GM10248 (cell line): ENCODE measurements at regions not wholly inside any gene's neighbourhood (a gene's known extent, or its start where the extent isn't known, plus 50 kb on each side); places are given as distances from the start of the nearest gene placed in this dataset.

Experiments
- CTCF ChIA-PET: fragments of 300-600 bp; sonication (Branson Sonifier 250); formaldehyde crosslinking; extraction: SDS; loops from one replicate; lab custom pipeline; 2021; ENCODE audit warnings: antibody characterized with exemption; lab: Yijun Ruan, JAX
- POLR2A ChIA-PET: fragments of 350-650 bp; sonication (Branson Sonifier 250); formaldehyde crosslinking; extraction: SDS; loops from one replicate; lab custom pipeline; 2020; ENCODE audit warnings: antibody characterized with exemption; lab: Yijun Ruan, JAX
- DNase-seq: peaks from one replicate; pipeline ENCODE4 v3.0.0; 2012; ENCODE audit errors: extremely low spot score
- TF ChIP-seq, protein P1 (sequence below): IDR thresholded peaks from 2 replicates; pipeline ENCODE4 v1.5.1; 2012; ENCODE audit warnings: mild to moderate bottlenecking, low read depth; ENCODE audit errors: extremely low read depth, missing control alignments, control extremely low read depth

DNA sequence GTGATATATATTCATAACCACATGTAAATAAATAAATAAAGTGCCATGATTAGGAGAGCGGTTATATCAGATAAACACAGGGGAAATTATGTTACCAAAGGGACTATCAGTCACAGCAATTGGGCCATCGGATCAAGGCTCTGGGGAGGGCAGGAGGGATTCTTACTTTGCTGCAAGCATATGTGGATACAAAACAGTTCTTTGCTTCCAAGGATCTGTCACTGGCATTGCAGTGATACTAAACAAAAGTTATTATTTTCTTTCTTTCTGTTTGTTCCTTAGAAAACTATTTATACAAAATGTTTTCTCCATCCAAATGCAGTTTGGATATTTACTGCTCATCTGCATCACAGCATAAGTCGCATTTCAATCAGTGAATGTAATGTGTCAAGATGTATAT is 188.4 kb upstream of the MGMT start:
- CTCF ChIA-PET: no interaction called here
- POLR2A ChIA-PET: no interaction called here
- TF ChIP-seq, protein P1, sequence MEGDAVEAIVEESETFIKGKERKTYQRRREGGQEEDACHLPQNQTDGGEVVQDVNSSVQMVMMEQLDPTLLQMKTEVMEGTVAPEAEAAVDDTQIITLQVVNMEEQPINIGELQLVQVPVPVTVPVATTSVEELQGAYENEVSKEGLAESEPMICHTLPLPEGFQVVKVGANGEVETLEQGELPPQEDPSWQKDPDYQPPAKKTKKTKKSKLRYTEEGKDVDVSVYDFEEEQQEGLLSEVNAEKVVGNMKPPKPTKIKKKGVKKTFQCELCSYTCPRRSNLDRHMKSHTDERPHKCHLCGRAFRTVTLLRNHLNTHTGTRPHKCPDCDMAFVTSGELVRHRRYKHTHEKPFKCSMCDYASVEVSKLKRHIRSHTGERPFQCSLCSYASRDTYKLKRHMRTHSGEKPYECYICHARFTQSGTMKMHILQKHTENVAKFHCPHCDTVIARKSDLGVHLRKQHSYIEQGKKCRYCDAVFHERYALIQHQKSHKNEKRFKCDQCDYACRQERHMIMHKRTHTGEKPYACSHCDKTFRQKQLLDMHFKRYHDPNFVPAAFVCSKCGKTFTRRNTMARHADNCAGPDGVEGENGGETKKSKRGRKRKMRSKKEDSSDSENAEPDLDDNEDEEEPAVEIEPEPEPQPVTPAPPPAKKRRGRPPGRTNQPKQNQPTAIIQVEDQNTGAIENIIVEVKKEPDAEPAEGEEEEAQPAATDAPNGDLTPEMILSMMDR: no peak
- DNase-seq: no peak

DNA sequence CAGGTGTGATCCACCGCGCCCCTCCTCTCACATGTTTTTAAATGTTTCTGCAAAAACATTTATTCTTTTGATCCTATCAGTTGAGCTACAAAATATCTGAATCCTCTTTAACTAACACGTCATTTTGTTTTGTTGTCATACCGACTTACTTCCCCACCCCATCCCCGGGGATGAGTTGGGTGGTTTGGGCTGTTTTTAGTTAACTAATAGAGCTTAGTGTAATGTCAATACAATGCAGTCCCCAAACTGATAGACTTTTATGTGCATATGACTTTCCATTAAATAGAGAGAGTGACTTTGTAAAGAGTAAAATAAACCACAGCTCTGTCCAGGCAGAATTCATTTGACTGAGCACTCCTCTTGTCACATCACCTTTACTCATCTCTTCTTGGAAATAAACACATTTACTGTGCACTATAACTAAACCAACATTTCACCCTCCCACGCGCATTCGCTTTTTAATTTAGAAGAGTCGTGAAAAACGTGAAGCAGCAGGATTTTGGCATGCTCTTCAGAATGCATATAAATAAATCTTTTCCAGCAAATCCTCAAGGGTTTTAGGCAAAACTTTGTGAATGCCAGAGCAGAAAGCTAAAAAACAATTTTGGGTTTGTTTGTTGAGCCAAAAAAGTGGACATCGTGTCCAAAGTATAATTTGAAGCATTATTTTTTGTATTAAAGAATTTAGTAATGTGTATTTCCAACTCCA is 187.4 kb upstream of the MGMT start:
- TF ChIP-seq, protein P1: no peak
- DNase-seq: no peak
- ChIA-PET CTCF (interaction anchor here (1.1 kb wide), 1 partner anchor 10 kb away, joined by 3 read pairs; no protein-coding TSS in a partner anchor), POLR2A (no interaction called here)

DNA sequence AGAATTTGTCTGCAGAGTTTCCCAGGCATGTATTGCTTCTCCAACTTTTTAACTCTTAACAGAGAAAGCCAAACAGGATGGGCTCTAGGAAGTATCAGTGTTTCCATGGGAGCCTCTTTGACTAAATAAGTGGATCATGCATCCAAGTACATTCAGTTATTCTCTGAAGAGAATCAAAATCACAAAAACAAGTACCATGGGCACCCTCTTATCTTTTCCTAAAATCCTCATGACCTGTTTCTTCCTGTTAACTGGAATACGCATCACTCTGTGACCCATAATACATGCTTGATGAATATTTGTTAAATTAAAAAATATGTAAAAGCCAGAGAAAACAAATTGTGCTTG is 186.9 kb upstream of the MGMT start:
- POLR2A ChIA-PET: no interaction called here
- CTCF ChIA-PET: interaction anchor here (1.1 kb wide), 1 partner anchor 9 kb away, joined by 3 read pairs; no protein-coding TSS in a partner anchor
- no peak for DNase-seq
- TF ChIP-seq, protein P1: no peak

DNA sequence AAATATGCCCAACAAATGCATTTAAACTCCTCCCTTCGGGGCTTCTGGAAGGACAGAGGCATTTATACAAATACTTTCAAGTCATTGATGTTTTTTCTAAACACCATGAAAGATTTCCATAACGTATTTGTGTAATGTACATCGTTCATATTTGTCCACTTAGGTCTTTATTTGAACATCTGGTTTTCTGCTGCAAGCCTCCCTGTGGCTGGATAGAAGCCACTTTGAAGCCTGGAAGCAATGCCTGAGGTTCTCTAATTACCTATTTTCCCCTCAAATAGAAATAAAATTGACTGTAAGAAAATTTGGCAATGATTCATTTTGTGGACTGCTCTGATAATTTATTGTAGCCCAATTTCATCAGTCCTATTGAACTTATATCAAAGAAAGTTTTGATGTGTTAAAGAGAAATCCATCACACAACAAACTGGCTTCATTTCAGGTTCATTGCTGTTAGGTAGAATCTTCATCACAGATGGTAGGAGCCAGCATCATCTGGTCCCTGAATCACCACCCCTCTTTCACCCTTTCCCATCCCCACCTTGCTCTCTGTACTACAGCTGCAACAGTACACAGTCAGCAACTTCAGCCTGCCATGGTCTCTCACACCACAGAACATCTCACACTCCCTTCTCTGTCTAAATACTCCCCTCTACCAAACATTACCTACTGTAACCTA is 186.0 kb upstream of the MGMT start:
- DNase-seq: no peak
- ChIA-PET CTCF (no interaction called here), POLR2A (no interaction called here)
- TF ChIP-seq, protein P1: no peak

DNA sequence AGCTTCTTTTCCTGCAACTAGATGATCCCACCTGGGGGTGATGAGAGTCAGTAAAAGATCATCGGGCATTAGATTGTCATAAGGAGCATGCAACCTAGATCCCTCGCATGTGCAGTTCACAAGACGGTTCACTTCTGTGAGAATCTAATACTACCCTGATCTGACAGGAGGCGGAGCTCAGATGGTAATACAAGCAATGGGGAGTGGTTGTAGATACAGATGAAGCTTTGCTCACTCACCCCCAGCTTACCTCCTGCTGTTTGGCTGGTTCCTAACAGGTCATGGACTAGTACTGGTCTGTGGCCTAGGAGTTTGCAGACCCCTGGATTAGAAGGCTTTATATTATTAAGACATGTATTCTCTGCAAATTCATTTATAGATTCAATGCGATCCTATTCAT is 181.6 kb upstream of the MGMT start:
- POLR2A ChIA-PET: no interaction called here
- DNase-seq: no peak
- CTCF ChIA-PET: no interaction called here
- TF ChIP-seq, protein P1: no peak

DNA sequence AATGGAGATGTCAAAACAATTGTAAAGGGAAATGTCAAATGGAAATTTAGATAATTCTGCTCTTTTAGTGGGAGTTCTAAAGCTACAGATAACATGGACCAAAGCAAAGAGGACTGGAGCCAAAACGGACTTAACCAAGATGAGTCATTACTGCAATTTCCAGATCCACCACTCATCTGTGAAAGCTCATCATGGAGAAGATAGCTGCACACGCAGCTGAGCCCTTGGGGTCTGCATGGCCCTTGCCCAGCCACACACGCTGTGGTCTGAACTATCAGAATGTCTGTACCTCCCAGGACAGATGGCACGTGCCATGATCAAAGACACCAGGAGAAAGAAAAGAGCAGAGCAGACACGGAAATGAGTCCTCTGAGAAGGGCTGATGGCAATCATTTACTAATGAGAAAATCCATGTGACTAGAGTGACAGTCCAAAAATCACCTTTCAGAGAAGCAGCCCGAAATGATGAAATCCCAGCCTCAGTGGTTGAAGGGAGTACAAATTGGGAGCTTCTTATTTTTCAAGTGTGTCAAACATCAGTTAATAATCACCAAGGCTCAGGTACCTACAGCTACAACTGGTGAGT is 177.9 kb upstream of the MGMT start:
- POLR2A ChIA-PET: no interaction called here
- TF ChIP-seq, protein P1: no peak
- no peak for DNase-seq
- CTCF ChIA-PET: interaction anchor here (1.3 kb wide), 1 partner anchor 10 kb away, joined by 3 read pairs; no protein-coding TSS in a partner anchor
